ENCODE measurements at regions not wholly inside any gene's neighbourhood (a gene's known extent, or its start where the extent isn't known, plus 50 kb on each side); places are given as distances from the start of the nearest gene placed in this dataset.

DNA sequence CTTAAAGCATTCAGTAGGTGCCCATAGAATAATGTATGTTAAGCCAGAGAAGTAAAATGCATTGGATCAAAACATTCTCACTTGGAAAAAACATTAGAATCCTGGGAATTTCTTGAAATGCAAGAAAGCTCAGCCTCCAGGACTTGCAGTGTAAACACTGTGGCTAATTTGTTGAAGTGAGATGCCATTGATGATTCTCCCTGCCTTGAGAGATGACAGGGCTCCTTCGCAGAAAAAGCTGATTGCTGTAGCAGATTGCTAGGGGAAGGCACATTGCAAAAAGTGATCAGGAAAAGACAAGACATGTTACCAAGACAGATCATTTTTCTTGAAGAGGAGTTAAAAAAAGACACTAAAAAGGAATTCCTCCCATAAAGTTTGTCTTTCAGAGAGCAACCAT is 204.2 kb upstream of the HMGA2 start:
- Histone ChIP-seq H4K20me1 (ENCODE audit: insufficient read depth) (no peaks in the 10 kb centered on the region), H3K36me3 (ENCODE audit: low read depth) (no peaks in the 10 kb centered on the region), H3K9me3 (ENCODE audit: insufficient read depth, low read depth) (peaks cover 14% of the 10 kb centered on the region), H2AFZ (no peak overlapping the region), H3F3A (ENCODE audit: insufficient read depth, low read depth) (no peaks in the 10 kb centered on the region), H3K9me2 (ENCODE audit: insufficient read depth) (no peaks in the 10 kb centered on the region), H3K79me2 (ENCODE audit: low read depth) (no peaks in the 10 kb centered on the region), H3K4me2 (no peak overlapping the region), H3K27ac (no peak overlapping the region), H3K27me3 (ENCODE audit: insufficient read depth, low read depth) (no peaks in the 10 kb centered on the region), H3K4me1 (replicated peaks; ENCODE audit: insufficient read depth) (no peaks in the 10 kb centered on the region), H3K4me3 (no peak overlapping the region)
- no TSS peak for BruUV-seq (replicated peaks)
- intact Hi-C loops (cut with micrococcal nuclease; ENCODE audit: unreplicated experiment): no loop called here
- ChIA-PET POLR2A (ENCODE audit: unreplicated experiment) (no interaction called here), CTCF (no interaction called here)
- no peak for TF ChIP-seq EZH2 (IDR thresholded peaks at IDR 0.05; ENCODE audit: low read depth)
- TF ChIP-seq, protein P1, sequence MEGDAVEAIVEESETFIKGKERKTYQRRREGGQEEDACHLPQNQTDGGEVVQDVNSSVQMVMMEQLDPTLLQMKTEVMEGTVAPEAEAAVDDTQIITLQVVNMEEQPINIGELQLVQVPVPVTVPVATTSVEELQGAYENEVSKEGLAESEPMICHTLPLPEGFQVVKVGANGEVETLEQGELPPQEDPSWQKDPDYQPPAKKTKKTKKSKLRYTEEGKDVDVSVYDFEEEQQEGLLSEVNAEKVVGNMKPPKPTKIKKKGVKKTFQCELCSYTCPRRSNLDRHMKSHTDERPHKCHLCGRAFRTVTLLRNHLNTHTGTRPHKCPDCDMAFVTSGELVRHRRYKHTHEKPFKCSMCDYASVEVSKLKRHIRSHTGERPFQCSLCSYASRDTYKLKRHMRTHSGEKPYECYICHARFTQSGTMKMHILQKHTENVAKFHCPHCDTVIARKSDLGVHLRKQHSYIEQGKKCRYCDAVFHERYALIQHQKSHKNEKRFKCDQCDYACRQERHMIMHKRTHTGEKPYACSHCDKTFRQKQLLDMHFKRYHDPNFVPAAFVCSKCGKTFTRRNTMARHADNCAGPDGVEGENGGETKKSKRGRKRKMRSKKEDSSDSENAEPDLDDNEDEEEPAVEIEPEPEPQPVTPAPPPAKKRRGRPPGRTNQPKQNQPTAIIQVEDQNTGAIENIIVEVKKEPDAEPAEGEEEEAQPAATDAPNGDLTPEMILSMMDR (conservative IDR thresholded peaks at IDR 0.05): no peak
- DNase-seq: no peak

DNA sequence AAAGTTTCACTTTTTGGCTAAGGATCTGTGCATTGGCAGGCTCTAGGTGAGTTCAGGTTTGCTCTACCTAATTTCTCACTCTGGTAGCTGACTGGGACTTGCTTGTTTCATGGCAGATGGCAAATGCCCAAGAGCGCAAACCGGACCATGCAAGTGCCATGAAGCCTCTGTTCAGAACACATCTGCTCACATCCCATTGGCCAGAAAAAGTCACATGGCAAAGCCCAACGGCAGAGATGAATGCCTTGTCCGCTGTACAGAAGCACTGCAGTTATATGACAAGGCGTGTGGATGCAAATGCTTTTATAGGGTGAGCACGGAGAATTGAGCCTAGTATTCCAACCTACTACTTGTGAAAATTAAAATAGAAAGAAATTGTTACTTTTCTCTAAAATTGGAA is 202.2 kb upstream of the HMGA2 start:
- intact Hi-C loops (cut with micrococcal nuclease; ENCODE audit: unreplicated experiment): no loop called here
- POLR2A ChIA-PET (ENCODE audit: unreplicated experiment): interaction anchor here (0.7 kb wide), 1 partner anchor 18 kb away, joined by 3 read pairs; no protein-coding TSS in a partner anchor
- Histone ChIP-seq H3K9me3 (ENCODE audit: insufficient read depth, low read depth) (peaks cover 4% of the 10 kb centered on the region; the same call in 1 of the 2 replicates), H3K4me2 (no peak overlapping the region), H2AFZ (no peak overlapping the region), H3K79me2 (ENCODE audit: low read depth) (no peaks in the 10 kb centered on the region), H4K20me1 (ENCODE audit: insufficient read depth) (no peaks in the 10 kb centered on the region), H3K27ac (no peak overlapping the region), H3F3A (ENCODE audit: insufficient read depth, low read depth) (no peaks in the 10 kb centered on the region), H3K27me3 (ENCODE audit: insufficient read depth, low read depth) (no peaks in the 10 kb centered on the region), H3K36me3 (ENCODE audit: low read depth) (no peaks in the 10 kb centered on the region), H3K4me1 (replicated peaks; ENCODE audit: insufficient read depth) (no peaks in the 10 kb centered on the region), H3K9me2 (ENCODE audit: insufficient read depth) (no peaks in the 10 kb centered on the region), H3K4me3 (no peak overlapping the region)
- no TSS peak for BruUV-seq (replicated peaks)
- CTCF ChIA-PET: no interaction called here
- TF ChIP-seq, protein P1 (conservative IDR thresholded peaks at IDR 0.05): no peak
- TF ChIP-seq EZH2 (IDR thresholded peaks at IDR 0.05; ENCODE audit: low read depth): no peak
- no peak for DNase-seq

DNA sequence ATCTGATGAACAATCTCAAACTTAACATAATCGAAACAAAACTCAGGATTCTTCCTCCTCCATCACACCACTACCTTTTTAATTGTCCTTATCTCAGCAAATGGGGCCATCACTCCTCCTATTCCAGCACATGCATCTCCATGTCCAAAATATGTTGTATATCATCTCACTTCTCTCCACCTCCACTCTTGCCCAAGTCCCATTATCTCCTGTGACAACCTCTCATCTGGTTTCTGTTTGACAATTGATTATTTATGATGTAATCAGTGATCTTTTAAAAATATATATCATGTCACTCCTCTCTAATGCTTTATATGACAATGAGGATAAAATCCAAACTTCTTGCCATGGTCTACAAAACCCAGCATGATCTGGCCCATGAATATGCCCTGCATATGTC is 200.8 kb upstream of the HMGA2 start:
- no peak for DNase-seq
- Histone ChIP-seq H3K4me2 (no peak overlapping the region), H3F3A (ENCODE audit: insufficient read depth, low read depth) (no peaks in the 10 kb centered on the region), H3K27me3 (ENCODE audit: insufficient read depth, low read depth) (no peaks in the 10 kb centered on the region), H3K4me1 (replicated peaks; ENCODE audit: insufficient read depth) (no peaks in the 10 kb centered on the region), H2AFZ (no peak overlapping the region), H3K9me3 (ENCODE audit: insufficient read depth, low read depth) (peaks cover 4% of the 10 kb centered on the region; the same call in 1 of the 2 replicates), H4K20me1 (ENCODE audit: insufficient read depth) (no peaks in the 10 kb centered on the region), H3K36me3 (ENCODE audit: low read depth) (no peaks in the 10 kb centered on the region), H3K27ac (no peak overlapping the region), H3K4me3 (no peak overlapping the region), H3K79me2 (ENCODE audit: low read depth) (no peaks in the 10 kb centered on the region), H3K9me2 (ENCODE audit: insufficient read depth) (no peaks in the 10 kb centered on the region)
- ChIA-PET POLR2A (ENCODE audit: unreplicated experiment) (no interaction called here), CTCF (interaction anchor here (1.3 kb wide), 1 partner anchor 14 kb away, joined by 3 read pairs; no protein-coding TSS in a partner anchor)
- intact Hi-C loops (cut with micrococcal nuclease; ENCODE audit: unreplicated experiment): no loop called here
- BruUV-seq (replicated peaks): no TSS peak
- no peak for TF ChIP-seq EZH2 (IDR thresholded peaks at IDR 0.05; ENCODE audit: low read depth)
- TF ChIP-seq, protein P1 (conservative IDR thresholded peaks at IDR 0.05): no peak

Measured in PC-9 (cell line).